Fibroblast of lung (primary cell): ENCODE measurements at regions not wholly inside any gene's neighbourhood (a gene's known extent, or its start where the extent isn't known, plus 50 kb on each side); places are given as distances from the start of the nearest gene placed in this dataset.
"Not testable (repeated sequence)": the region's sequence is repeated elsewhere in the genome, so short reads cannot be mapped to it uniquely, and the experiment has no call there.

ENCODE experiments used
- DNase-seq, 2 donors: peaks; one replicate each; pipeline versions ENCODE4 v3.0.0 to v3.0.0-alpha.2; 2010; ENCODE audit warnings: low read depth in 2 of 2
- H2AFZ ChIP-seq: 2 replicates; pipeline ENCODE4 v1.5.1; 2012; ENCODE audit warnings: low read length, control low read depth, inconsistent platforms
- H3K27ac ChIP-seq: 2 replicates; pipeline ENCODE4 v1.5.1; 2011; ENCODE audit warnings: low read length, control low read depth; ENCODE audit not compliant: insufficient read depth
- H3K27me3 ChIP-seq: 2 replicates; pipeline ENCODE4 v1.5.1; 2011; ENCODE audit warnings: mild to moderate bottlenecking, low read length; ENCODE audit not compliant: control insufficient read depth, insufficient read depth
- H3K36me3 ChIP-seq: 2 replicates; pipeline ENCODE4 v1.5.1; 2011; ENCODE audit warnings: low read length; ENCODE audit not compliant: control insufficient read depth, insufficient read depth
- H3K4me1 ChIP-seq: 2 replicates; pipeline ENCODE4 v1.5.1; 2011; ENCODE audit warnings: low read length; ENCODE audit not compliant: control insufficient read depth, insufficient read depth; ENCODE audit errors: extremely low read depth
- H3K4me2 ChIP-seq: 2 replicates; pipeline ENCODE4 v1.5.1; 2011; ENCODE audit warnings: low read length, control low read depth; ENCODE audit not compliant: insufficient read depth; ENCODE audit errors: extremely low read depth
- H3K4me3 ChIP-seq, 4 experiments: fragments of 200-600 bp in 1 of 4; sonication (generic) in 1 of 4; replicated peaks in 1 of 4; 2 replicates each; pipeline ENCODE4 v1.5.1; 2011 to 2016; ENCODE audit warnings: low read length in 4 of 4, low read depth in 3 of 4, mild to moderate bottlenecking in 3 of 4, control low read depth in 2 of 4, inconsistent platforms in 1 of 4, mixed read lengths in 1 of 4; ENCODE audit not compliant: insufficient read depth in 1 of 4; ENCODE audit errors: control extremely low read depth in 1 of 4
- H3K79me2 ChIP-seq: 2 replicates; pipeline ENCODE4 v1.5.1; 2012; ENCODE audit warnings: mild to moderate bottlenecking, low read length, inconsistent platforms; ENCODE audit not compliant: control insufficient read depth, insufficient read depth
- H3K9ac ChIP-seq: 2 replicates; pipeline ENCODE4 v1.5.1; 2011; ENCODE audit warnings: mild to moderate bottlenecking, low read length, control low read depth; ENCODE audit not compliant: insufficient read depth
- H3K9me3 ChIP-seq: 2 replicates; pipeline ENCODE4 v1.5.1; 2012; ENCODE audit warnings: low read depth, low read length; ENCODE audit not compliant: control insufficient read depth, insufficient read depth
- H4K20me1 ChIP-seq: 2 replicates; pipeline ENCODE4 v1.5.1; 2011; ENCODE audit warnings: low read length; ENCODE audit not compliant: control insufficient read depth, insufficient read depth; ENCODE audit errors: extremely low read depth
- EZH2 ChIP-seq: IDR thresholded peaks from 2 replicates; pipeline ENCODE4 v1.5.1; 2012; ENCODE audit warnings: low read length, control low read depth, mild to moderate bottlenecking; ENCODE audit errors: missing control alignments

GRCh38 chr6:57792720-57793397 is 475.4 kb downstream of the PRIM2 start:
- not testable (repeated sequence) for H3K9ac ChIP-seq, H3K36me3 ChIP-seq, DNase-seq, H4K20me1 ChIP-seq, H2AFZ ChIP-seq, H3K9me3 ChIP-seq, H3K27me3 ChIP-seq, H3K4me1 ChIP-seq, H3K27ac ChIP-seq, H3K79me2 ChIP-seq
- Histone ChIP-seq H3K4me3 (peak overlapping the region in 2 of 4 experiments; percentile 17 to 34), H3K4me2 (peak overlapping the region; percentile 35)

- H3K27me3 ChIP-seq, H4K20me1 ChIP-seq, H3K4me2 ChIP-seq, H2AFZ ChIP-seq, H3K79me2 ChIP-seq, H3K4me3 ChIP-seq, H3K36me3 ChIP-seq, H3K9ac ChIP-seq, DNase-seq, H3K4me1 ChIP-seq, H3K27ac ChIP-seq, H3K9me3 ChIP-seq: not testable (repeated sequence)
These were observed 475.9 kb downstream of the PRIM2 start for GRCh38 chr6:57793398-57793762.

- H3K27ac ChIP-seq, H3K27me3 ChIP-seq, H3K36me3 ChIP-seq, H3K4me1 ChIP-seq, H4K20me1 ChIP-seq, H3K9ac ChIP-seq, H3K79me2 ChIP-seq, H3K9me3 ChIP-seq: not testable (repeated sequence)
- Histone ChIP-seq H3K4me2 (peak overlapping the region; percentile 80), H2AFZ (peak overlapping the region; percentile 33), H3K4me3 (peak overlapping the region; percentile 42 to 74 (median 51))
- DNase-seq = peak; percentile 26 to 76
These were observed 482.5 kb downstream of the PRIM2 start for GRCh38 chr6:57799703-57800479.

GRCh38 chr6:57808581-57808980 is 491.2 kb downstream of the PRIM2 start:
- DNase-seq = peak in 1 of 2 donors; percentile 22
- not testable (repeated sequence) for H3K4me2 ChIP-seq, H3K9ac ChIP-seq, H3K4me1 ChIP-seq, H3K36me3 ChIP-seq, H3K9me3 ChIP-seq, H3K27ac ChIP-seq, H3K79me2 ChIP-seq, H4K20me1 ChIP-seq, H2AFZ ChIP-seq, H3K27me3 ChIP-seq
- peak; percentile 66 for TF ChIP-seq EZH2
- peak overlapping the region in 2 of 4 experiments; percentile 2 to 7 for H3K4me3 ChIP-seq

GRCh38 chr6:57809454-57809853 is 492.0 kb downstream of the PRIM2 start:
- H2AFZ ChIP-seq, H3K79me2 ChIP-seq, H3K36me3 ChIP-seq, H3K27ac ChIP-seq, H3K4me2 ChIP-seq, H3K27me3 ChIP-seq, H4K20me1 ChIP-seq, H3K4me1 ChIP-seq, H3K4me3 ChIP-seq, H3K9me3 ChIP-seq, H3K9ac ChIP-seq, DNase-seq: not testable (repeated sequence)

- H3K36me3 ChIP-seq, H2AFZ ChIP-seq, H3K79me2 ChIP-seq, H3K27me3 ChIP-seq, H3K9ac ChIP-seq, H3K9me3 ChIP-seq, H3K4me1 ChIP-seq, H3K27ac ChIP-seq, DNase-seq, H4K20me1 ChIP-seq: not testable (repeated sequence)
- Histone ChIP-seq H3K4me2 (peak overlapping the region; percentile 40), H3K4me3 (peak overlapping the region in 2 of 4 experiments; percentile 20 to 32)
These were observed 496.0 kb downstream of the PRIM2 start for GRCh38 chr6:57813271-57814075.
